Esophagus muscularis mucosa (tissue), 3 donors: ENCODE measurements at regions not wholly inside any gene's neighbourhood (a gene's known extent, or its start where the extent isn't known, plus 50 kb on each side); places are given as distances from the start of the nearest gene placed in this dataset.

Source experiments
- POLR2A ChIP-seq: fragments of 450-650 bp; IDR thresholded peaks from one replicate; pipeline ENCODE4 v1.6.1; 2017; ENCODE audit warnings: antibody characterized with exemption, moderate library complexity, mild to moderate bottlenecking, low read depth
- POLR2AphosphoS5 ChIP-seq, 2 donors: sonication (generic); formaldehyde crosslinking; IDR thresholded peaks; one replicate each; pipeline ENCODE4 v1.6.1; 2017; ENCODE audit warnings: antibody characterized with exemption in 2 of 2
- TF ChIP-seq, protein P1 (sequence below), 3 experiments: fragments of 200-600 bp in 2 of 3; fragments of 450-650 bp in 1 of 3; sonication (generic) in 2 of 3; IDR thresholded peaks; one replicate each; pipeline ENCODE4 v1.5.1; 2017 to 2019; ENCODE audit warnings: antibody characterized with exemption in 3 of 3, mild to moderate bottlenecking in 2 of 3, moderate library complexity in 1 of 3

DNA sequence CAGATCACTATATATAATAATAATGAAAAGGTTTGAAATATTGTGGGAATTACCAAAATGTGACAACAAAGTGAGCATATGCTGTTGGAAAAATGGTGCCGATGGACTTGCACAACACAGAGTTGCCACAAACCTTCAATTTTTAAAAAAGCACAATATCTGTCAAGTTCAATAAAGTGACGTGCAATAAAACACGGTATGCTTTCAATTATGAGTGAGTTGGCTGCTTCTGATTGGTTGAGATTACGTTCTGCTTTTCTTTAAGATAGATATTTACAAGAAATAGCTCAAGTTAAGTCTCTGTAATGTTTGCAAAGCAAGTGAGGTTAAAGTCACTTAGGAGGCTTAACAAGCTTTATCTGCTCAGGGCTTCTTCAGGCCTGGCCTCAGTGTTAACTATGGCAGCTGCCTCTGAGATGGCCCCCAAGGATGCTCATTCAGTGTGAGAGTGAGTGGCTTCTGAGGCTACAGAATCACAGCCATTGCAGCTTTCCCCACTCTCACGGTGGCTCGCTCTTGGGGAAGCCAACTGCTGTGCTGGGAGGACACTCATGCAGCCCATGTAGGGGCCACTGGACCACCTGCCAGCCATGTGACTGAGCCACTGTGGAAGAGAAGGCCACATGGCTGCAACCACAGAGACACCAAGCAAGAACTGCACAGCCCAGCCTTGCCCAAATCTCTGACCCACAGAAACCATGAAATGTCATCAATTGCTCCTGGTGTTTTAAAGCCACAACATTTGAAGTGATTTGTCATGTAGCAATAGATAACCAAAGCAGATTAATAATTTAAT lies 78.3 kb upstream of the TMEM72 start:
- TF ChIP-seq, protein P1, sequence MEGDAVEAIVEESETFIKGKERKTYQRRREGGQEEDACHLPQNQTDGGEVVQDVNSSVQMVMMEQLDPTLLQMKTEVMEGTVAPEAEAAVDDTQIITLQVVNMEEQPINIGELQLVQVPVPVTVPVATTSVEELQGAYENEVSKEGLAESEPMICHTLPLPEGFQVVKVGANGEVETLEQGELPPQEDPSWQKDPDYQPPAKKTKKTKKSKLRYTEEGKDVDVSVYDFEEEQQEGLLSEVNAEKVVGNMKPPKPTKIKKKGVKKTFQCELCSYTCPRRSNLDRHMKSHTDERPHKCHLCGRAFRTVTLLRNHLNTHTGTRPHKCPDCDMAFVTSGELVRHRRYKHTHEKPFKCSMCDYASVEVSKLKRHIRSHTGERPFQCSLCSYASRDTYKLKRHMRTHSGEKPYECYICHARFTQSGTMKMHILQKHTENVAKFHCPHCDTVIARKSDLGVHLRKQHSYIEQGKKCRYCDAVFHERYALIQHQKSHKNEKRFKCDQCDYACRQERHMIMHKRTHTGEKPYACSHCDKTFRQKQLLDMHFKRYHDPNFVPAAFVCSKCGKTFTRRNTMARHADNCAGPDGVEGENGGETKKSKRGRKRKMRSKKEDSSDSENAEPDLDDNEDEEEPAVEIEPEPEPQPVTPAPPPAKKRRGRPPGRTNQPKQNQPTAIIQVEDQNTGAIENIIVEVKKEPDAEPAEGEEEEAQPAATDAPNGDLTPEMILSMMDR (IDR thresholded peaks at IDR 0.05): no peak
- TF ChIP-seq POLR2A (no peak), POLR2AphosphoS5 (IDR thresholded peaks at IDR 0.05) (no peak)
